ENCODE measurements at regions not wholly inside any gene's neighbourhood (a gene's known extent, or its start where the extent isn't known, plus 50 kb on each side); places are given as distances from the start of the nearest gene placed in this dataset.

GRCh38 chr4:57658673-57659072, 548.5 kb upstream of the IGFBP7 start:
- TF ChIP-seq, protein P1, sequence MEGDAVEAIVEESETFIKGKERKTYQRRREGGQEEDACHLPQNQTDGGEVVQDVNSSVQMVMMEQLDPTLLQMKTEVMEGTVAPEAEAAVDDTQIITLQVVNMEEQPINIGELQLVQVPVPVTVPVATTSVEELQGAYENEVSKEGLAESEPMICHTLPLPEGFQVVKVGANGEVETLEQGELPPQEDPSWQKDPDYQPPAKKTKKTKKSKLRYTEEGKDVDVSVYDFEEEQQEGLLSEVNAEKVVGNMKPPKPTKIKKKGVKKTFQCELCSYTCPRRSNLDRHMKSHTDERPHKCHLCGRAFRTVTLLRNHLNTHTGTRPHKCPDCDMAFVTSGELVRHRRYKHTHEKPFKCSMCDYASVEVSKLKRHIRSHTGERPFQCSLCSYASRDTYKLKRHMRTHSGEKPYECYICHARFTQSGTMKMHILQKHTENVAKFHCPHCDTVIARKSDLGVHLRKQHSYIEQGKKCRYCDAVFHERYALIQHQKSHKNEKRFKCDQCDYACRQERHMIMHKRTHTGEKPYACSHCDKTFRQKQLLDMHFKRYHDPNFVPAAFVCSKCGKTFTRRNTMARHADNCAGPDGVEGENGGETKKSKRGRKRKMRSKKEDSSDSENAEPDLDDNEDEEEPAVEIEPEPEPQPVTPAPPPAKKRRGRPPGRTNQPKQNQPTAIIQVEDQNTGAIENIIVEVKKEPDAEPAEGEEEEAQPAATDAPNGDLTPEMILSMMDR (IDR thresholded peaks at IDR 0.05; ENCODE audit: low read length), result no peak
- no peak for TF ChIP-seq EZH2 (IDR thresholded peaks at IDR 0.05; ENCODE audit: borderline replicate concordance, low read length)

Measured in OCI-LY1 (cell line).